ENCODE measurements at regions not wholly inside any gene's neighbourhood (a gene's known extent, or its start where the extent isn't known, plus 50 kb on each side); places are given as distances from the start of the nearest gene placed in this dataset.

GRCh38 chr1:82799261-82799660, 998.5 kb downstream of the ADGRL2 start:
- H3K27me3 Mint-ChIP-seq (ENCODE audit: insufficient read depth, low read depth) = no peaks in the 10 kb centered on the region
- H3K36me3 ChIP-seq = no peaks in the 10 kb centered on the region
- H3K9ac ChIP-seq = no peak overlapping the region
- no peak overlapping the region for H2AFZ ChIP-seq (replicated peaks)
- no peaks in the 10 kb centered on the region for H3F3A ChIP-seq (ENCODE audit: low read depth)
- H3K9me3 ChIP-seq (ENCODE audit: low read depth) = no peaks in the 10 kb centered on the region
- peaks cover 17% of the 10 kb centered on the region for H3K4me1 Mint-ChIP-seq
- peaks cover 2% of the 10 kb centered on the region for H3K36me3 Mint-ChIP-seq
- no peaks in the 10 kb centered on the region for H3K79me2 ChIP-seq (ENCODE audit: low read depth)
- H3K9me3 Mint-ChIP-seq = peaks cover 9% of the 10 kb centered on the region
- H3K4me3 ChIP-seq = no peak overlapping the region
- H3K4me1 ChIP-seq = no peaks in the 10 kb centered on the region
- H3K27me3 ChIP-seq = no peaks in the 10 kb centered on the region
- H4K20me1 ChIP-seq (ENCODE audit: low read depth) = no peaks in the 10 kb centered on the region
- no peak overlapping the region for H3K4me3 Mint-ChIP-seq
- no peak overlapping the region for H3K4me2 ChIP-seq
- H3K27ac ChIP-seq = no peak overlapping the region
- no peak for TF ChIP-seq EZH2 (IDR thresholded peaks at IDR 0.05)
- no peak for TF ChIP-seq CTCF (IDR thresholded peaks at IDR 0.05)
- TF ChIP-seq EZH2phosphoT487 (IDR thresholded peaks at IDR 0.05) = no peak
- no peak overlapping the region for H3K27ac Mint-ChIP-seq
- DNase-seq (ENCODE audit: low spot score) = no peak

- Histone ChIP-seq H3K27ac (no peak overlapping the region), H3K4me3 (no peak overlapping the region), H3K9me3 (ENCODE audit: low read depth) (no peaks in the 10 kb centered on the region), H3K27me3 (no peaks in the 10 kb centered on the region), H3K4me2 (no peak overlapping the region), H3K79me2 (ENCODE audit: low read depth) (no peaks in the 10 kb centered on the region), H3F3A (ENCODE audit: low read depth) (no peaks in the 10 kb centered on the region), H4K20me1 (ENCODE audit: low read depth) (no peaks in the 10 kb centered on the region), H2AFZ (replicated peaks) (no peak overlapping the region), H3K4me1 (no peaks in the 10 kb centered on the region), H3K36me3 (no peaks in the 10 kb centered on the region), H3K9ac (no peak overlapping the region)
- DNase-seq (ENCODE audit: low spot score) = no peak
- TF ChIP-seq CTCF (IDR thresholded peaks at IDR 0.05) = peak; percentile 24
- no peak for TF ChIP-seq EZH2 (IDR thresholded peaks at IDR 0.05)
- no peak for TF ChIP-seq EZH2phosphoT487 (IDR thresholded peaks at IDR 0.05)
- H3K36me3 Mint-ChIP-seq = peaks cover 3% of the 10 kb centered on the region
- H3K27me3 Mint-ChIP-seq (ENCODE audit: insufficient read depth, low read depth) = no peaks in the 10 kb centered on the region
- no peak overlapping the region for H3K4me3 Mint-ChIP-seq
- peaks cover 13% of the 10 kb centered on the region for H3K9me3 Mint-ChIP-seq
- H3K27ac Mint-ChIP-seq = no peak overlapping the region
- peaks cover 4% of the 10 kb centered on the region for H3K4me1 Mint-ChIP-seq
These were observed 994.9 kb downstream of the ADGRL2 start for GRCh38 chr1:82795508-82796149.

GRCh38 chr1:82792151-82792550, 991.4 kb downstream of the ADGRL2 start:
- no peaks in the 10 kb centered on the region for H3K9me3 ChIP-seq (ENCODE audit: low read depth)
- H3K4me3 Mint-ChIP-seq = no peak overlapping the region
- H3K27ac ChIP-seq = no peak overlapping the region
- peaks cover 8% of the 10 kb centered on the region for H3K9me3 Mint-ChIP-seq
- no peaks in the 10 kb centered on the region for H3K27me3 ChIP-seq
- H3K4me3 ChIP-seq = no peak overlapping the region
- no peak overlapping the region for H2AFZ ChIP-seq (replicated peaks)
- H3K27me3 Mint-ChIP-seq (ENCODE audit: insufficient read depth, low read depth) = no peaks in the 10 kb centered on the region
- DNase-seq (ENCODE audit: low spot score) = no peak
- H3K9ac ChIP-seq = no peak overlapping the region
- H3K27ac Mint-ChIP-seq = no peak overlapping the region
- TF ChIP-seq EZH2 (IDR thresholded peaks at IDR 0.05) (no peak), CTCF (IDR thresholded peaks at IDR 0.05) (no peak), EZH2phosphoT487 (IDR thresholded peaks at IDR 0.05) (no peak)
- H3K4me1 Mint-ChIP-seq = peaks cover 16% of the 10 kb centered on the region
- H3K79me2 ChIP-seq (ENCODE audit: low read depth) = no peaks in the 10 kb centered on the region
- peaks cover 13% of the 10 kb centered on the region for H3K4me1 ChIP-seq
- H4K20me1 ChIP-seq (ENCODE audit: low read depth) = no peaks in the 10 kb centered on the region
- H3F3A ChIP-seq (ENCODE audit: low read depth) = no peaks in the 10 kb centered on the region
- no peak overlapping the region for H3K4me2 ChIP-seq
- no peaks in the 10 kb centered on the region for H3K36me3 ChIP-seq
- H3K36me3 Mint-ChIP-seq = peaks cover 5% of the 10 kb centered on the region
